Bronchial epithelial cell (primary cell): ENCODE measurements at regions not wholly inside any gene's neighbourhood (a gene's known extent, or its start where the extent isn't known, plus 50 kb on each side); places are given as distances from the start of the nearest gene placed in this dataset.

Experiments
- DNase-seq: peaks from one replicate; pipeline ENCODE4 v3.0.0-alpha.2; 2010; ENCODE audit warnings: low read depth
- FAIRE-seq: peaks from 2 replicates; lab custom pipeline; 2011; peaks lifted over from hg19 to GRCh38; lab: Jason Lieb, UNC
- H3K27me3 ChIP-seq: 2 replicates; pipeline ENCODE4 v1.5.1; 2011; ENCODE audit warnings: low read length; ENCODE audit not compliant: control insufficient read depth, insufficient read depth
- H3K36me3 ChIP-seq: 2 replicates; pipeline ENCODE4 v1.5.1; 2011; ENCODE audit warnings: low read length; ENCODE audit not compliant: control insufficient read depth, insufficient read depth
- H3K4me3 ChIP-seq: 2 replicates; pipeline ENCODE4 v1.5.1; 2011; ENCODE audit warnings: mild to moderate bottlenecking, low read depth, low read length, control low read depth
- CTCF ChIP-seq: IDR thresholded peaks from 2 replicates; pipeline ENCODE4 v1.5.1; 2011; ENCODE audit warnings: mild to moderate bottlenecking, moderate library complexity, low read length, control low read depth, inconsistent platforms; ENCODE audit not compliant: insufficient read depth, severe bottlenecking

- Histone ChIP-seq H3K27me3 (no peaks in the 10 kb centered on the region), H3K4me3 (no peak overlapping the region), H3K36me3 (no peaks in the 10 kb centered on the region)
- TF ChIP-seq CTCF = no peak
- no peak for FAIRE-seq
- peak; percentile 85 for DNase-seq
These were observed 50.6 kb upstream of the ULK4 start for GRCh38 chr3:42012383-42012934.
